ENCODE measurements at regions not wholly inside any gene's neighbourhood (a gene's known extent, or its start where the extent isn't known, plus 50 kb on each side); places are given as distances from the start of the nearest gene placed in this dataset.

- TF ChIP-seq HOMEZ (CRISPR knock-in tag; IDR thresholded peaks at IDR 0.05), result no peak
- no peak for TF ChIP-seq ETV5 (CRISPR knock-in tag; IDR thresholded peaks at IDR 0.05; ENCODE audit: low read depth)
- no peak for TF ChIP-seq CEBPB (tag; IDR thresholded peaks at IDR 0.05)
- no peak for TF ChIP-seq ZNF655 (CRISPR knock-in tag; IDR thresholded peaks at IDR 0.05)
- no peak for TF ChIP-seq SNIP1 (IDR thresholded peaks at IDR 0.05; ENCODE audit: low read depth)
- no peak for TF ChIP-seq GTF2B (IDR thresholded peaks at IDR 0.05; ENCODE audit: extremely low read depth, insufficient read length)
- no peak for TF ChIP-seq CREM (IDR thresholded peaks at IDR 0.05; ENCODE audit: low read depth)
- TF ChIP-seq SRSF9 (IDR thresholded peaks at IDR 0.05; ENCODE audit: borderline replicate concordance, low read depth, low read length), result no peak
- TF ChIP-seq KAT2B (IDR thresholded peaks at IDR 0.05; ENCODE audit: low read depth, low read length), result no peak
- no peak for TF ChIP-seq TAF7 (tag; IDR thresholded peaks at IDR 0.05)
These were observed 142.3 kb upstream of the ARGLU1 start (continued) for GRCh38 chr13:106710266-106710665.

Data from K562 (cell line).